ENCODE measurements at regions not wholly inside any gene's neighbourhood (a gene's known extent, or its start where the extent isn't known, plus 50 kb on each side); places are given as distances from the start of the nearest gene placed in this dataset.

DNA sequence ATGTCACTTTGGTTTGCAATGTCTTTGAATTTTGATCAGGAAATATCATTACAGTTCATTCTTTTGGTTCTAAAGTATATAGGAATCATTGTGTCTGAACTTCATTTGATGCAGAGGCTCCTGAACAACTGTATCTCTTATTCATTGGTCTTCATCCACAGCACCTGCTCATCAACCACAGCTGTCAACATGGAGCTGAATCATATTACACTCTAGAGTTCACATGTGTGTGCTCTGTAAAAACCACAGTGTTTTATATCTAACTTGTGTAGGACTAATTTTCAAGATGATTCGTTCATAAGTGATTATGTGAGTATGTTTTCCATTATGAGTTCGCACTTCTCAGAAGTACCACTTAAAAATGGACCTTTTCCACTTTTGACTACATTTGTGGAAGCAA is 643.3 kb upstream of the FAM241A start:
- no peaks in the 10 kb centered on the region for H3K27me3 ChIP-seq
- no peak overlapping the region for H3K4me3 ChIP-seq
- H3K4me1 ChIP-seq: no peaks in the 10 kb centered on the region
- no peak for DNase-seq (ENCODE audit: low spot score in 2 of 2)
- H3K27ac ChIP-seq: no peak overlapping the region
- no peak for TF ChIP-seq CTCF (IDR thresholded peaks at IDR 0.05)
- no peaks in the 10 kb centered on the region for H3K36me3 ChIP-seq
- H3K9me3 ChIP-seq: no peaks in the 10 kb centered on the region
- intact Hi-C loops (cut with DNase I): no loop called here

DNA sequence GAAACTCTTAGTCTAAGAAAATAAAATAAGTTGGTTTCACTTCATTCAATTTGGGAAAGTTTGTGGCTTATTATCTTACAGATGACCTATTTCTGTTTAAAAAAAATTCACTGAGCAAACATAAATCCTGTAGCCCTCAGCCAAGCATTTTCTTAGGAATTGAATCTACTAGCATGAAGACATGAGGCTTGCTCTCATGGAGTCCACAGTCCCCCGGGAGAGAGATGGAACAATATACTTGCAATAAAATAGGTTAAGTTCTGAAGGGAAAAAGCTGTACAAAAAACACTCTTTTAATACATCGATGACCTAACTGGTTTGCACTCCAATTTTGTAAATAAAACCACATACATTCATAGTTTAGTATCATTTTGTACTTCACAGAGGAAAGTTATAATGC is 642.6 kb upstream of the FAM241A start:
- no peak for TF ChIP-seq CTCF (IDR thresholded peaks at IDR 0.05)
- no peak overlapping the region for H3K4me3 ChIP-seq
- no peaks in the 10 kb centered on the region for H3K36me3 ChIP-seq
- intact Hi-C loops (cut with DNase I): no loop called here
- no peak for DNase-seq (ENCODE audit: low spot score in 2 of 2)
- H3K27ac ChIP-seq: no peak overlapping the region
- no peaks in the 10 kb centered on the region for H3K9me3 ChIP-seq
- no peaks in the 10 kb centered on the region for H3K27me3 ChIP-seq
- H3K4me1 ChIP-seq: no peaks in the 10 kb centered on the region

DNA sequence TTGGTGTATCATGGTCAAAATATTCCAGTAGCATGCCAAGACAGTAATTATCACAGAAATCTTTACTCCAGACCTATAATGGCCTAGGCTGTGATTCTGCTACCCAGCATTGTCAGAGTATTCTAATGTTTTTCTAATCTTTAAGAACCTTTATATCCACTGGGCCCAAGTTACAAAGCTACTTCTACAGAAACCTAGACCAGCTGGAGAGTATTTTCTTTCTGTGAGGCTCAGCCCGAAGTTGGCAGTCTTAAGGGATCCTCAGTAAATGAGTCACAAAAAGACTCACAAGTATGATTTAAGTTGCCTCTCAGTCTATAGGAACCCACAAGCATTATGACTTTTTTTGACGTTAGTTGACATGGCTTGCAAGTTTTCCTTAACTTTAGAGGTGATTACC is 638.5 kb upstream of the FAM241A start:
- DNase-seq (ENCODE audit: low spot score in 2 of 2): no peak
- intact Hi-C loops (cut with DNase I): no loop called here
- no peak for TF ChIP-seq CTCF (IDR thresholded peaks at IDR 0.05)
- Histone ChIP-seq H3K4me3 (no peak overlapping the region), H3K9me3 (no peaks in the 10 kb centered on the region), H3K27me3 (no peaks in the 10 kb centered on the region), H3K36me3 (no peaks in the 10 kb centered on the region), H3K4me1 (no peaks in the 10 kb centered on the region), H3K27ac (no peak overlapping the region)

GRCh38 chr4:111510535-111510934 is 634.7 kb upstream of the FAM241A start:
- intact Hi-C loops (cut with DNase I): no loop called here
- TF ChIP-seq CTCF (IDR thresholded peaks at IDR 0.05): no peak
- Histone ChIP-seq H3K36me3 (no peaks in the 10 kb centered on the region), H3K9me3 (no peaks in the 10 kb centered on the region), H3K4me1 (no peaks in the 10 kb centered on the region), H3K27ac (no peak overlapping the region), H3K4me3 (no peak overlapping the region), H3K27me3 (no peaks in the 10 kb centered on the region)
- DNase-seq (ENCODE audit: low spot score in 2 of 2): no peak

DNA sequence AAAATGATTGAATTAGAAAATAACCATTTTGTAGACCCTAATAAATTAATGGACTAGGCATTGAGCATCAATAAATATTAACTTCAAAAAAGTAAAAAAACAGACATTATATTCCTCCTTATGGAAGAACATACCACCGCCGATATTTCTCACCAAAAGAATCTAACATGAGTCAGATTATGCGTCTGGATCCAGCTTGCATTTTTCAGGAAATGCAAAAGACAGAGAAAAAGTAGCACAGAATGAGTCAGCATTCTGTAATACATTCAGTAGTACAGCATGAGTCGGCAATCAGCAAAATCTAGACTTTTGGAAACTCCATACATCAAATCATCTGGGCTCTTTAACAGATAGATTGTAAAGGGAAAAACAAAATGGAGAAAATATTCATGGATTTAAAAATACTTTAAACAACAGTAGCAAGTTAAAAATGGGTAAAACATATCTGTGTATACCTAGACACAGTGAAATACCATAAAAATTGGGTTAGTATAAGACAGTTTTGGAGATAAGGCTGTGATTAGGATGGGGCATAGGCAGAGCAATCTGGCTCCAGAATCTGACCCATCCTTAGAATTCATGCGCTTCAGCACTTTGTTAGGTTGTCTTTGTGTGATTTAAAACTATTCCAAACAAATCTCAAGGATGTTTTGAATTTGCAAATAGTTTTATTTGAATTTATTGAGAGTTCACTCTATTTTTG is 633.0 kb upstream of the FAM241A start:
- Histone ChIP-seq H3K4me3 (no peak overlapping the region), H3K36me3 (no peaks in the 10 kb centered on the region), H3K9me3 (no peaks in the 10 kb centered on the region), H3K27me3 (no peaks in the 10 kb centered on the region), H3K27ac (no peak overlapping the region), H3K4me1 (no peaks in the 10 kb centered on the region)
- no peak for DNase-seq (ENCODE audit: low spot score in 2 of 2)
- no peak for TF ChIP-seq CTCF (IDR thresholded peaks at IDR 0.05)
- intact Hi-C loops (cut with DNase I): no loop called here

DNA sequence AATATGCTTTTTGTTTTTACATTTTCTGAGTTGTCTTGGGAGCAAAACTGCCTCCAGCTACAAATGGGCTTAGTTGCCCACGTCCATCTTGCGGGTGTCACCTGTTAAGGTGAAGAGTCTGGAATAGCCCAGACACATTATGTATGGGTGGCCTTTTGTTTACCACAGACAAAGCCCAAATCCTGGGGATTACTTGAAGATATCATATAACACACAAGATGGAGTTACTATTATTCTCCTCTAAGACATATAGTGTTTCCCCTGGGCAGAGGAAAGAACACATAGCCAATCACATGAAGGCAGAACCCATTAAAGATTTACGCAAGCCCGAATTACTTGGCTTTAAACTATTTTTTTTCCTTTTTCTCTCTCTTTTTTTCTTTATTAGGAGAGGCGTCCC is 625.6 kb upstream of the FAM241A start:
- no peak for TF ChIP-seq CTCF (IDR thresholded peaks at IDR 0.05)
- no peak for DNase-seq (ENCODE audit: low spot score in 2 of 2)
- no peaks in the 10 kb centered on the region for H3K9me3 ChIP-seq
- H3K27me3 ChIP-seq: no peaks in the 10 kb centered on the region
- no peaks in the 10 kb centered on the region for H3K4me1 ChIP-seq
- no peaks in the 10 kb centered on the region for H3K36me3 ChIP-seq
- no peak overlapping the region for H3K4me3 ChIP-seq
- H3K27ac ChIP-seq: no peak overlapping the region
- intact Hi-C loops (cut with DNase I): no loop called here
